22Rv1 (cell line): ENCODE measurements at regions not wholly inside any gene's neighbourhood (a gene's known extent, or its start where the extent isn't known, plus 50 kb on each side); places are given as distances from the start of the nearest gene placed in this dataset.

Source experiments
- H3K27ac ChIP-seq: fragments of 450-650 bp; 2 replicates; pipeline ENCODE4 v1.5.1; 2017
- CTCF ChIP-seq: fragments of 450-650 bp; IDR thresholded peaks from 2 replicates; pipeline ENCODE4 v1.5.1; 2017; ENCODE audit warnings: mild to moderate bottlenecking
- ZFX ChIP-seq: fragments of 450-650 bp; IDR thresholded peaks from 2 replicates; pipeline ENCODE4 v1.6.1; 2017; ENCODE audit warnings: antibody characterized with exemption, borderline replicate concordance

- H3K27ac ChIP-seq, result no peak overlapping the region
- no peak for TF ChIP-seq ZFX
- no peak for TF ChIP-seq CTCF
Measured at GRCh38 chr3:177613901-177614300, 416.6 kb upstream of the TBL1XR1 start.

GRCh38 chr3:177615015-177615414 lies 417.7 kb upstream of the TBL1XR1 start:
- no peak overlapping the region for H3K27ac ChIP-seq
- TF ChIP-seq ZFX (no peak), CTCF (no peak)

- peak overlapping the region; percentile 81 for H3K27ac ChIP-seq
- TF ChIP-seq CTCF, result no peak
- TF ChIP-seq ZFX, result no peak
Measured at GRCh38 chr3:177618873-177619733, 421.8 kb upstream of the TBL1XR1 start.

- TF ChIP-seq ZFX, result no peak
- TF ChIP-seq CTCF, result no peak
- peak overlapping the region; percentile 81 for H3K27ac ChIP-seq
Measured at GRCh38 chr3:177620073-177620472, 422.8 kb upstream of the TBL1XR1 start.

GRCh38 chr3:177622520-177622919 lies 425.2 kb upstream of the TBL1XR1 start:
- TF ChIP-seq CTCF, result no peak
- TF ChIP-seq ZFX, result no peak
- peak overlapping the region; percentile 76 for H3K27ac ChIP-seq

GRCh38 chr3:177622982-177623617 lies 425.8 kb upstream of the TBL1XR1 start:
- H3K27ac ChIP-seq, result peak overlapping the region; percentile 76
- TF ChIP-seq ZFX (no peak), CTCF (no peak)
